GF-D8 (cell line): ENCODE measurements at regions not wholly inside any gene's neighbourhood (a gene's known extent, or its start where the extent isn't known, plus 50 kb on each side); places are given as distances from the start of the nearest gene placed in this dataset.

ENCODE experiments used
- DNase-seq: peaks from one replicate; lab custom pipeline; 2025; lab: John Stamatoyannopoulos, UW

- DNase-seq, result no peak
These were observed 588.4 kb upstream of the LRRC4C start for GRCh38 chr11:42047637-42048555.

- DNase-seq, result no peak
These were observed 589.7 kb upstream of the LRRC4C start for GRCh38 chr11:42049186-42049585.

GRCh38 chr11:42049650-42050049, 590.2 kb upstream of the LRRC4C start:
- DNase-seq, result no peak

- no peak for DNase-seq
These were observed 595.0 kb upstream of the LRRC4C start for GRCh38 chr11:42054351-42054900.

GRCh38 chr11:42055606-42056005, 596.2 kb upstream of the LRRC4C start:
- no peak for DNase-seq

- DNase-seq, result no peak
These were observed 599.3 kb upstream of the LRRC4C start for GRCh38 chr11:42058794-42059193.

- DNase-seq, result no peak
These were observed 605.7 kb upstream of the LRRC4C start for GRCh38 chr11:42065199-42065598.

- DNase-seq, result no peak
These were observed 606.7 kb upstream of the LRRC4C start for GRCh38 chr11:42066113-42066512.

GRCh38 chr11:42074306-42074705, 614.9 kb upstream of the LRRC4C start:
- DNase-seq, result no peak

GRCh38 chr11:42075180-42075579, 615.7 kb upstream of the LRRC4C start:
- no peak for DNase-seq

GRCh38 chr11:42077794-42078193, 618.3 kb upstream of the LRRC4C start:
- no peak for DNase-seq

- no peak for DNase-seq
These were observed 626.3 kb upstream of the LRRC4C start for GRCh38 chr11:42085736-42086135.

GRCh38 chr11:42093541-42093940, 634.1 kb upstream of the LRRC4C start:
- no peak for DNase-seq

GRCh38 chr11:42098075-42098474, 638.6 kb upstream of the LRRC4C start:
- DNase-seq, result no peak

GRCh38 chr11:42112866-42113265, 653.4 kb upstream of the LRRC4C start:
- DNase-seq, result no peak

- DNase-seq, result no peak
These were observed 655.5 kb upstream of the LRRC4C start for GRCh38 chr11:42114927-42115326.

- DNase-seq, result no peak
These were observed 679.0 kb upstream of the LRRC4C start for GRCh38 chr11:42138454-42138853.

GRCh38 chr11:42145311-42145710, 685.9 kb upstream of the LRRC4C start:
- no peak for DNase-seq

GRCh38 chr11:42161886-42162285, 702.4 kb upstream of the LRRC4C start:
- no peak for DNase-seq

- no peak for DNase-seq
These were observed 709.7 kb upstream of the LRRC4C start for GRCh38 chr11:42169191-42169590.

- no peak for DNase-seq
These were observed 711.1 kb upstream of the LRRC4C start for GRCh38 chr11:42170601-42171000.

- no peak for DNase-seq
These were observed 711.6 kb upstream of the LRRC4C start for GRCh38 chr11:42171046-42171445.

- DNase-seq, result no peak
These were observed 713.0 kb upstream of the LRRC4C start for GRCh38 chr11:42172441-42172840.

GRCh38 chr11:42175203-42175602, 715.8 kb upstream of the LRRC4C start:
- no peak for DNase-seq
